A673 (cell line): ENCODE measurements at regions not wholly inside any gene's neighbourhood (a gene's known extent, or its start where the extent isn't known, plus 50 kb on each side); places are given as distances from the start of the nearest gene placed in this dataset.

Experiments
- BruUV-seq: library from RNA; stranded (reverse); fragments of 400-500 nt; replicated peaks from 2 replicates; lab custom pipeline; 2021; lab: Mats Ljungman, UMichigan
- CTCF ChIA-PET: fragments of 300-600 bp; sonication (Branson Sonifier 250); formaldehyde crosslinking; loops from one replicate; lab custom pipeline; 2022; ENCODE audit warnings: antibody characterized with exemption; lab: Charles Lee
- POLR2A ChIA-PET: fragments of 300-600 bp; sonication (Branson Sonifier 250); formaldehyde crosslinking; loops from one replicate; lab custom pipeline; 2022; ENCODE audit warnings: antibody characterized with exemption; ENCODE audit not compliant: low non-redundant PET; lab: Charles Lee
- DNase-seq: peaks from one replicate; pipeline ENCODE4 v3.0.0-alpha.2; 2015; ENCODE audit warnings: low spot score
- H3K27ac ChIP-seq: fragments of 200-600 bp; sonication (generic); 2 replicates; pipeline ENCODE4 v1.5.1; 2016; ENCODE audit warnings: mixed run types, low read depth, mild to moderate bottlenecking, mixed read lengths, antibody characterized with exemption, low read length; ENCODE audit not compliant: poor library complexity, severe bottlenecking
- H3K27me3 ChIP-seq: fragments of 200-600 bp; sonication (generic); replicated peaks from 2 replicates; pipeline ENCODE4 v1.6.1; 2017; ENCODE audit warnings: mixed run types, low read depth, mild to moderate bottlenecking, mixed read lengths, antibody characterized with exemption, low read length; ENCODE audit not compliant: insufficient read depth, poor library complexity
- H3K36me3 ChIP-seq: fragments of 200-600 bp; sonication (generic); 2 replicates; pipeline ENCODE4 v1.6.1; 2016; ENCODE audit warnings: mixed run types, mild to moderate bottlenecking, mixed read lengths, antibody characterized with exemption, low read length; ENCODE audit not compliant: insufficient read depth, poor library complexity, severe bottlenecking
- H3K4me1 ChIP-seq: fragments of 200-600 bp; sonication (generic); 2 replicates; pipeline ENCODE4 v1.6.1; 2017; ENCODE audit warnings: mixed run types, mild to moderate bottlenecking, mixed read lengths, antibody characterized with exemption, low read length; ENCODE audit not compliant: insufficient read depth, poor library complexity, severe bottlenecking
- H3K4me3 ChIP-seq: fragments of 200-600 bp; sonication (generic); 2 replicates; pipeline ENCODE4 v1.5.1; 2016; ENCODE audit warnings: low read depth, mixed run types, mild to moderate bottlenecking, mixed read lengths, low read length; ENCODE audit not compliant: poor library complexity, severe bottlenecking
- H3K9me3 ChIP-seq: fragments of 200-600 bp; sonication (generic); 2 replicates; pipeline ENCODE4 v1.6.1; 2016; ENCODE audit warnings: mixed run types, low read depth, mild to moderate bottlenecking, mixed read lengths, antibody characterized with exemption, low read length; ENCODE audit not compliant: poor library complexity, severe bottlenecking
- CTCF ChIP-seq: fragments of 300-800, 200-600 bp; sonication (generic); conservative IDR thresholded peaks from 2 replicates; pipeline ENCODE4 v1.5.1; 2017; ENCODE audit warnings: low read depth, mild to moderate bottlenecking, antibody characterized with exemption, low read length, moderate library complexity, mixed read lengths
- EZH2 ChIP-seq: fragments of 200-600 bp; sonication (generic); IDR thresholded peaks from 2 replicates; pipeline ENCODE4 v1.6.1; 2017; ENCODE audit warnings: borderline replicate concordance, low read depth, mild to moderate bottlenecking, mixed read lengths, antibody characterized with exemption, low read length; ENCODE audit not compliant: poor library complexity, severe bottlenecking
- intact Hi-C: fragments of 100-400 bp; cut with micrococcal nuclease; formaldehyde crosslinking; loops from one replicate; pipeline ENCODE4 v1.10.0; 2022; ENCODE audit not compliant: unreplicated experiment

GRCh38 chr13:65035302-65035701 lies 2194.8 kb downstream of the PCDH9 start:
- Histone ChIP-seq H3K4me1 (no peaks in the 10 kb centered on the region), H3K9me3 (no peaks in the 10 kb centered on the region), H3K4me3 (no peak overlapping the region), H3K27me3 (no peaks in the 10 kb centered on the region), H3K27ac (no peak overlapping the region), H3K36me3 (no peaks in the 10 kb centered on the region)
- CTCF ChIA-PET = no interaction called here
- no peak for TF ChIP-seq EZH2
- no peak for TF ChIP-seq CTCF
- no TSS peak for BruUV-seq
- intact Hi-C loops = no loop called here
- POLR2A ChIA-PET = no interaction called here
- DNase-seq = no peak

GRCh38 chr13:65034266-65034665 lies 2195.9 kb downstream of the PCDH9 start:
- Histone ChIP-seq H3K9me3 (no peaks in the 10 kb centered on the region), H3K27ac (no peak overlapping the region), H3K4me3 (no peak overlapping the region), H3K27me3 (no peaks in the 10 kb centered on the region), H3K4me1 (no peaks in the 10 kb centered on the region), H3K36me3 (no peaks in the 10 kb centered on the region)
- TF ChIP-seq EZH2 (no peak), CTCF (no peak)
- DNase-seq = no peak
- BruUV-seq = no TSS peak
- intact Hi-C loops = no loop called here
- ChIA-PET CTCF (no interaction called here), POLR2A (no interaction called here)

GRCh38 chr13:65032825-65033224 lies 2197.3 kb downstream of the PCDH9 start:
- no TSS peak for BruUV-seq
- no peak for DNase-seq
- H3K4me1 ChIP-seq = no peaks in the 10 kb centered on the region
- no peaks in the 10 kb centered on the region for H3K27me3 ChIP-seq
- ChIA-PET POLR2A (no interaction called here), CTCF (no interaction called here)
- no peaks in the 10 kb centered on the region for H3K9me3 ChIP-seq
- TF ChIP-seq CTCF (no peak), EZH2 (no peak)
- no peak overlapping the region for H3K27ac ChIP-seq
- intact Hi-C loops = no loop called here
- no peaks in the 10 kb centered on the region for H3K36me3 ChIP-seq
- no peak overlapping the region for H3K4me3 ChIP-seq

GRCh38 chr13:65028101-65028500 lies 2202.0 kb downstream of the PCDH9 start:
- Histone ChIP-seq H3K4me3 (no peak overlapping the region), H3K27ac (no peak overlapping the region), H3K36me3 (no peaks in the 10 kb centered on the region), H3K4me1 (no peaks in the 10 kb centered on the region), H3K9me3 (no peaks in the 10 kb centered on the region), H3K27me3 (no peaks in the 10 kb centered on the region)
- DNase-seq = no peak
- ChIA-PET POLR2A (no interaction called here), CTCF (no interaction called here)
- intact Hi-C loops = no loop called here
- BruUV-seq = no TSS peak
- TF ChIP-seq EZH2 (no peak), CTCF (no peak)
